ENCODE measurements at regions not wholly inside any gene's neighbourhood (a gene's known extent, or its start where the extent isn't known, plus 50 kb on each side); places are given as distances from the start of the nearest gene placed in this dataset.

- TF ChIP-seq CTCF (IDR thresholded peaks at IDR 0.05) (no peak), POLR2A (IDR thresholded peaks at IDR 0.05) (no peak)
Observed at GRCh38 chr2:6069381-6069780, 377.2 kb downstream of the SOX11 start.

Data from esophagus squamous epithelium (tissue), 4 donors.